Caco-2 (cell line): ENCODE measurements at regions not wholly inside any gene's neighbourhood (a gene's known extent, or its start where the extent isn't known, plus 50 kb on each side); places are given as distances from the start of the nearest gene placed in this dataset.

Experiments
- BruUV-seq: library from RNA; stranded (reverse); fragments of 400-500 nt; replicated peaks from 2 replicates; lab custom pipeline; 2021; lab: Mats Ljungman, UMichigan
- CTCF ChIA-PET: fragments of 300-600 bp; sonication (Branson Sonifier 250); formaldehyde crosslinking; loops from one replicate; lab custom pipeline; 2022; ENCODE audit warnings: antibody characterized with exemption; lab: Charles Lee
- POLR2A ChIA-PET: fragments of 300-600 bp; sonication (Branson Sonifier 250); formaldehyde crosslinking; loops from one replicate; lab custom pipeline; 2022; ENCODE audit warnings: antibody characterized with exemption; lab: Charles Lee
- DNase-seq, 2 experiments: peaks; one replicate each; pipeline versions ENCODE4 v3.0.0 to v3.0.0-alpha.2; 2020 to 2022
- H3K27me3 ChIP-seq: replicated peaks from 2 replicates; pipeline ENCODE4 v1.6.0; 2011; ENCODE audit warnings: low read length; ENCODE audit not compliant: control insufficient read depth, insufficient read depth
- H3K36me3 ChIP-seq: 2 replicates; pipeline ENCODE4 v1.5.1; 2011; ENCODE audit warnings: low read length; ENCODE audit not compliant: control insufficient read depth, insufficient read depth
- H3K4me1 ChIP-seq: fragments of 250-450 bp; sonication (Bioruptor Pico); 2 replicates; pipeline ENCODE4 v1.5.1; 2020; ENCODE audit warnings: mild to moderate bottlenecking
- H3K4me3 ChIP-seq: 2 replicates; pipeline ENCODE4 v1.5.1; 2011; ENCODE audit warnings: low read depth, mild to moderate bottlenecking, control low read depth, low read length
- H3K9me3 ChIP-seq: fragments of 250-450 bp; sonication (Bioruptor Pico); 2 replicates; pipeline ENCODE4 v1.5.1; 2020; ENCODE audit warnings: mild to moderate bottlenecking, moderate library complexity
- H3K27ac Mint-ChIP-seq: one replicate; pipeline ENCODE4 v1.8.0; 2022; ENCODE audit warnings: mixed read lengths; ENCODE audit not compliant: unreplicated experiment
- H3K27me3 Mint-ChIP-seq: one replicate; pipeline ENCODE4 v1.8.0; 2022; ENCODE audit warnings: mixed read lengths; ENCODE audit not compliant: insufficient read depth, unreplicated experiment
- H3K36me3 Mint-ChIP-seq: one replicate; pipeline ENCODE4 v1.8.0; 2022; ENCODE audit warnings: mild to moderate bottlenecking, mixed read lengths; ENCODE audit not compliant: insufficient read depth, unreplicated experiment
- H3K4me1 Mint-ChIP-seq: one replicate; pipeline ENCODE4 v1.8.0; 2022; ENCODE audit warnings: low read depth, mixed read lengths; ENCODE audit not compliant: unreplicated experiment
- H3K4me3 Mint-ChIP-seq: one replicate; pipeline ENCODE4 v1.8.0; 2022; ENCODE audit warnings: mild to moderate bottlenecking, moderate library complexity, mixed read lengths; ENCODE audit not compliant: unreplicated experiment
- H3K9me3 Mint-ChIP-seq: one replicate; pipeline ENCODE4 v1.8.0; 2022; ENCODE audit warnings: mixed read lengths; ENCODE audit not compliant: unreplicated experiment
- intact Hi-C: fragments of 100-400 bp; cut with micrococcal nuclease; formaldehyde crosslinking; loops from one replicate; pipeline ENCODE4 v1.10.0; 2022; ENCODE audit not compliant: unreplicated experiment
- TF ChIP-seq, protein P1 (sequence below), 2 experiments: fragments of 200-600 bp in 1 of 2; IDR thresholded peaks; 1 replicate in 1 of 2; 2 replicates in 1 of 2; pipeline versions ENCODE4 v1.5.1 to v1.8.0; 2011 to 2022; ENCODE audit warnings: antibody characterized with exemption in 1 of 2, control low read depth in 1 of 2, inconsistent platforms in 1 of 2, low read depth in 1 of 2, low read length in 1 of 2, mild to moderate bottlenecking in 1 of 2, moderate library complexity in 1 of 2; ENCODE audit not compliant: insufficient read depth in 1 of 2, severe bottlenecking in 1 of 2, unreplicated experiment in 1 of 2

GRCh38 chr20:60970601-60971000, 281.5 kb upstream of the CDH4 start:
- Mint-ChIP-seq H3K4me3 (no peak overlapping the region), H3K27me3 (peaks cover 11% of the 10 kb centered on the region), H3K27ac (no peak overlapping the region), H3K36me3 (no peaks in the 10 kb centered on the region), H3K4me1 (no peaks in the 10 kb centered on the region), H3K9me3 (no peaks in the 10 kb centered on the region)
- Histone ChIP-seq H3K27me3 (no peaks in the 10 kb centered on the region), H3K9me3 (no peaks in the 10 kb centered on the region), H3K4me1 (no peaks in the 10 kb centered on the region), H3K4me3 (no peak overlapping the region), H3K36me3 (no peaks in the 10 kb centered on the region)
- TF ChIP-seq, protein P1, sequence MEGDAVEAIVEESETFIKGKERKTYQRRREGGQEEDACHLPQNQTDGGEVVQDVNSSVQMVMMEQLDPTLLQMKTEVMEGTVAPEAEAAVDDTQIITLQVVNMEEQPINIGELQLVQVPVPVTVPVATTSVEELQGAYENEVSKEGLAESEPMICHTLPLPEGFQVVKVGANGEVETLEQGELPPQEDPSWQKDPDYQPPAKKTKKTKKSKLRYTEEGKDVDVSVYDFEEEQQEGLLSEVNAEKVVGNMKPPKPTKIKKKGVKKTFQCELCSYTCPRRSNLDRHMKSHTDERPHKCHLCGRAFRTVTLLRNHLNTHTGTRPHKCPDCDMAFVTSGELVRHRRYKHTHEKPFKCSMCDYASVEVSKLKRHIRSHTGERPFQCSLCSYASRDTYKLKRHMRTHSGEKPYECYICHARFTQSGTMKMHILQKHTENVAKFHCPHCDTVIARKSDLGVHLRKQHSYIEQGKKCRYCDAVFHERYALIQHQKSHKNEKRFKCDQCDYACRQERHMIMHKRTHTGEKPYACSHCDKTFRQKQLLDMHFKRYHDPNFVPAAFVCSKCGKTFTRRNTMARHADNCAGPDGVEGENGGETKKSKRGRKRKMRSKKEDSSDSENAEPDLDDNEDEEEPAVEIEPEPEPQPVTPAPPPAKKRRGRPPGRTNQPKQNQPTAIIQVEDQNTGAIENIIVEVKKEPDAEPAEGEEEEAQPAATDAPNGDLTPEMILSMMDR (IDR thresholded peaks at IDR 0.05; ENCODE audit: insufficient read depth in 1 of 2, low read depth in 1 of 2, low read length in 1 of 2, severe bottlenecking in 1 of 2, unreplicated experiment in 1 of 2), result no peak
- ChIA-PET CTCF (no interaction called here), POLR2A (no interaction called here)
- DNase-seq, result peak in 1 of 2 experiments; percentile 64
- intact Hi-C loops, result no loop called here
- no TSS peak for BruUV-seq

GRCh38 chr20:60974022-60974421, 278.0 kb upstream of the CDH4 start:
- TF ChIP-seq, protein P1 (IDR thresholded peaks at IDR 0.05; ENCODE audit: insufficient read depth in 1 of 2, low read depth in 1 of 2, low read length in 1 of 2, severe bottlenecking in 1 of 2, unreplicated experiment in 1 of 2), result no peak
- Histone ChIP-seq H3K4me3 (no peak overlapping the region), H3K27me3 (no peaks in the 10 kb centered on the region), H3K36me3 (no peaks in the 10 kb centered on the region), H3K9me3 (no peaks in the 10 kb centered on the region), H3K4me1 (no peaks in the 10 kb centered on the region)
- Mint-ChIP-seq H3K9me3 (peaks cover 2% of the 10 kb centered on the region), H3K4me3 (no peak overlapping the region), H3K27me3 (peaks cover 5% of the 10 kb centered on the region), H3K27ac (no peak overlapping the region), H3K4me1 (no peaks in the 10 kb centered on the region), H3K36me3 (no peaks in the 10 kb centered on the region)
- DNase-seq, result no peak
- intact Hi-C loops, result no loop called here
- no TSS peak for BruUV-seq
- CTCF ChIA-PET, result no interaction called here
- POLR2A ChIA-PET, result no interaction called here

GRCh38 chr20:60974441-60974945, 277.6 kb upstream of the CDH4 start:
- Histone ChIP-seq H3K4me3 (no peak overlapping the region), H3K27me3 (no peaks in the 10 kb centered on the region), H3K9me3 (peaks cover 2% of the 10 kb centered on the region; the same call in 1 of the 2 replicates), H3K4me1 (no peaks in the 10 kb centered on the region), H3K36me3 (no peaks in the 10 kb centered on the region)
- TF ChIP-seq, protein P1 (IDR thresholded peaks at IDR 0.05; ENCODE audit: insufficient read depth in 1 of 2, low read depth in 1 of 2, low read length in 1 of 2, severe bottlenecking in 1 of 2, unreplicated experiment in 1 of 2), result no peak
- H3K27ac Mint-ChIP-seq, result no peak overlapping the region
- DNase-seq, result no peak
- intact Hi-C loops, result no loop called here
- peaks cover 7% of the 10 kb centered on the region for H3K9me3 Mint-ChIP-seq
- no peaks in the 10 kb centered on the region for H3K36me3 Mint-ChIP-seq
- no peak overlapping the region for H3K4me3 Mint-ChIP-seq
- BruUV-seq, result no TSS peak
- no peaks in the 10 kb centered on the region for H3K4me1 Mint-ChIP-seq
- ChIA-PET CTCF (no interaction called here), POLR2A (no interaction called here)
- peaks cover 5% of the 10 kb centered on the region for H3K27me3 Mint-ChIP-seq
